IPS-20b (cell line): ENCODE measurements at regions not wholly inside any gene's neighbourhood (a gene's known extent, or its start where the extent isn't known, plus 50 kb on each side); places are given as distances from the start of the nearest gene placed in this dataset.

Experiments
- H3K27ac ChIP-seq: one replicate; pipeline ENCODE4 v1.5.1; 2013; ENCODE audit warnings: low read length
- H3K27me3 ChIP-seq: 2 replicates; pipeline ENCODE4 v1.6.1; 2013; ENCODE audit warnings: mild to moderate bottlenecking, low read length, inconsistent platforms; ENCODE audit not compliant: insufficient read depth
- H3K36me3 ChIP-seq: 2 replicates; pipeline ENCODE4 v1.6.1; 2013; ENCODE audit warnings: low read depth, mild to moderate bottlenecking, inconsistent platforms, low read length, moderate library complexity; ENCODE audit not compliant: insufficient read depth
- H3K4me1 ChIP-seq: 2 replicates; pipeline ENCODE4 v1.6.1; 2013; ENCODE audit warnings: mild to moderate bottlenecking, control low read depth, inconsistent platforms, low read length, moderate library complexity; ENCODE audit not compliant: insufficient read depth
- H3K4me3 ChIP-seq: 2 replicates; pipeline ENCODE4 v1.5.1; 2013; ENCODE audit warnings: mild to moderate bottlenecking, low read length, inconsistent platforms
- H3K9ac ChIP-seq: 2 replicates; pipeline ENCODE4 v1.6.1; 2013; ENCODE audit warnings: low read depth, mild to moderate bottlenecking, inconsistent platforms, low read length, moderate library complexity
- H3K9me3 ChIP-seq: 2 replicates; pipeline ENCODE4 v1.6.1; 2013; ENCODE audit warnings: mild to moderate bottlenecking, low read depth, low read length, inconsistent platforms; ENCODE audit not compliant: insufficient read depth

DNA sequence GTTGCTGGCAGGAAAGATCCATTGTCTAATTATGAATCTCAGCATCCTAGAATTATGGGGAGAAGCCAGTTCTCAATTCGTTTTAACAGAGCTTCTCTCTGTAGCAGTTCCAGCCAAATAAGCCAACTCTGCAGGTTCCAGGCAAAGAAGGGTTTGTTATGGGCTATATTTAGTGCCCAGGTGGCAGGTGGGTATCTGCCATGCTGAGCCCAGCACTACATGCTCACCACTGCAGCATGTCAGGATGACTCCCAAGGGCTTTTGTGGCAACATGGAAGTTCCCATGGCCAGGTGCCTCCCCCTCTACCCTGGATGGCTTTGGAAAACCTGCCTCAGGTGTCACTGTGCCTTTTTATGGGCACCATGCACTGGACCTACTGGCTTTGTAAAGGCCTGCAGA is 74.5 kb upstream of the KCNK12 start:
- H3K9me3 ChIP-seq = no peaks in the 10 kb centered on the region

DNA sequence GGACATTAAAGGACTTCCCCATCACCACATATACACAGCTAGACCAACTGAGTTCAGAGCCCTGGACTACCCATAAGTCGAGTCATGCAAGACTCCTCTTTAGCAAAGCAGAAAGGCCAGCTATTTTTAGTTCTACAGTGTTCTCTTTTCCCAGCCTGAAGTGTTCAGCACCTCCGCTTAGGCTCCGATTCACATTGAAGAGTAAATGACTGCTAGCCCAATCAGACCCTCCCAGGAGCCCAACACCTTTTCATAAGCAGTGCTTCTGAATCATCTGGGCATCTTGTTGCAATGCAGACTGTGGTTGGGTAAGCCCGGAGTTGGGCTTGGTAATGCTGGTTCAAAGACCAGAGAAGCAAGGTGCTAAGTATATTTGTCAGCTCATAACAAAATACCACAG is 73.6 kb upstream of the KCNK12 start:
- H3K4me1 ChIP-seq = peaks cover 1% of the 10 kb centered on the region; the same call in 1 of the 2 replicates

More for the DNA sequence above, 74.5 kb upstream of the KCNK12 start:
- Histone ChIP-seq H3K4me3 (no peak overlapping the region), H3K27ac (no peak overlapping the region), H3K36me3 (no peaks in the 10 kb centered on the region), H3K27me3 (no peaks in the 10 kb centered on the region), H3K4me1 (no peaks in the 10 kb centered on the region; the same call in 1 of the 2 replicates), H3K9ac (no peak overlapping the region)

DNA sequence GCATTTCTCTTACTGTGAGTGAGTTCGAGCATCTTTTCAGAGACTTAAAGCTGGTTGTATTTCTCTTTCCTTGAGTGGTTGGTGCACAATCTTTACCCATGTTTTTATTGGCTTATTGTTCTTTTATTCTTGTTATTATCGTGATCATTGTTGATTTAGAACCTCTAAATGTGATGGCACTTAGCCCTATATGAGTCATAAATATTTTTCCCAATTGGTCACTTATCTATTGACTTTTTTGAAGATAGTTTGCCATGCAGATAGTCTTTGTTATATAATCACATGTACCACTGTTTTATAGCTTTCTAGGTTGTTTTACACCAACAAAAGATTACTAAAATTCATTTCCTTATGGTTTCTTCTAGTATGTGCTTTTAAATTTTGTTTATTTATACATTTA is 70.6 kb upstream of the KCNK12 start:
- H3K27me3 ChIP-seq = no peaks in the 10 kb centered on the region
- no peaks in the 10 kb centered on the region for H3K36me3 ChIP-seq
- no peak overlapping the region for H3K4me3 ChIP-seq
- H3K9me3 ChIP-seq = no peaks in the 10 kb centered on the region
- peaks cover 12% of the 10 kb centered on the region; the same call in 1 of the 2 replicates for H3K4me1 ChIP-seq
- no peak overlapping the region for H3K9ac ChIP-seq
- no peak overlapping the region for H3K27ac ChIP-seq

More for the DNA sequence above, 73.6 kb upstream of the KCNK12 start:
- no peak overlapping the region for H3K9ac ChIP-seq
- H3K27ac ChIP-seq = no peak overlapping the region
- H3K36me3 ChIP-seq = no peaks in the 10 kb centered on the region
- H3K9me3 ChIP-seq = no peaks in the 10 kb centered on the region
- no peak overlapping the region for H3K4me3 ChIP-seq
- H3K27me3 ChIP-seq = no peaks in the 10 kb centered on the region

DNA sequence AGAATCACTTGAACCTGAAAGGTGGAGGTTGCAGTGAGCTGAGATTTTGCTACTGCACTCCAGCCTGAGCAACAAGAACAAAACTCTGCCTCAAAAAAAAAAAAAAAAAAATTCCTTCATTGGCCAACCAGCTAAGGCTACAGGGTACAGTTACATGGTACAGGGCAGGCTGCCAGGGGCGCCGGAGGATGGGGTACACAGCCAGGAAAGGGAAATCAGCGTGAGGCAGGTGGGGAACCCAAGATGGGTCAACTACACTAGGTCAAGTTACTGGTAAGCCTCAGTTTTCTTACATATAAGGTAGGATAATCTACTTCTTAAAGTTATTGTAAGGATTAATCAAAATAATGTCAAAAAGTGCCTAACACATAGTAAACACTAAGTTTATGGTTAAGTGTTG is 69.6 kb upstream of the KCNK12 start:
- Histone ChIP-seq H3K9ac (no peak overlapping the region), H3K9me3 (no peaks in the 10 kb centered on the region), H3K27ac (no peak overlapping the region), H3K27me3 (no peaks in the 10 kb centered on the region), H3K4me3 (no peak overlapping the region), H3K4me1 (peaks cover 22% of the 10 kb centered on the region; the same call in 1 of the 2 replicates), H3K36me3 (no peaks in the 10 kb centered on the region)

DNA sequence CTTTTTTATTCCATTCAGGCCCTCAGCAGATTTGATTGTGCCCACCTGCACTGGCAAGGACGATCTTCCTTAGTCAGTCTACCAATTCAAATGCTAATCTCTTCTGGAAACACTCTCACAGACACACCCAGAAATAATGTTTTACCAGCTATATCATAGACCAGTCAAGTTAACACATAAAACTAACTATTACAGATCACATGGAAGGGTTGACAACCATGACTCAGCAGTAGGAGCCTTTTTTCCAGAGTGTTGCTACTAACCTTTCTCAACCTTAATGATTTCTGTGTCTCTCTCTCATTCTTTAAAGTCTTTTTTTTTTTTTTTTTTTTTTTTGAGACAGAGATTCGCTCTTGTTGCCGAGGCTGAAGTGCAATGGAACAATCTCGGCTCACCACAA is 68.7 kb upstream of the KCNK12 start:
- Histone ChIP-seq H3K9ac (no peak overlapping the region), H3K4me1 (peaks cover 22% of the 10 kb centered on the region; the same call in 1 of the 2 replicates), H3K4me3 (no peak overlapping the region), H3K36me3 (no peaks in the 10 kb centered on the region), H3K9me3 (no peaks in the 10 kb centered on the region), H3K27me3 (no peaks in the 10 kb centered on the region), H3K27ac (no peak overlapping the region)

DNA sequence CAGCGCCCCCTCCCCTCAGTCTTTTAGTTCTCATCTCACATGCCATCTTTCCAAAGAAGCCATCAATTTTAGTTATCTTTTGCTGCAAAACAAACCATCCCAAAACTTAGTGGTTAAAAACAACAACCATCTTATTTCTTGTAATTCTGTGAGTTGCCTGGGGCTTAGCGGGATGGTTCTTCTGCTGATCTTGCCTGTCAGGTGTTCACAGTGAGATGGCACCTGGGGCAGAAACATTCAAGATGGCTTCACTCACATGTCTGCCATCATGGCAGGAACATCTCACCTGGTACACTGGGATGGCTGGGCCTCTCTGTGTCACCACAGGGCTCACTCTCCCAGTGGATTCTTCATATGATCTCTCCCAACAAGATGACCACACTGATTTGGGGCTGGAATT is 67.6 kb upstream of the KCNK12 start:
- Histone ChIP-seq H3K27ac (no peak overlapping the region), H3K4me1 (peaks cover 22% of the 10 kb centered on the region; the same call in 1 of the 2 replicates), H3K36me3 (no peaks in the 10 kb centered on the region), H3K27me3 (no peaks in the 10 kb centered on the region), H3K4me3 (no peak overlapping the region), H3K9me3 (no peaks in the 10 kb centered on the region), H3K9ac (no peak overlapping the region)

DNA sequence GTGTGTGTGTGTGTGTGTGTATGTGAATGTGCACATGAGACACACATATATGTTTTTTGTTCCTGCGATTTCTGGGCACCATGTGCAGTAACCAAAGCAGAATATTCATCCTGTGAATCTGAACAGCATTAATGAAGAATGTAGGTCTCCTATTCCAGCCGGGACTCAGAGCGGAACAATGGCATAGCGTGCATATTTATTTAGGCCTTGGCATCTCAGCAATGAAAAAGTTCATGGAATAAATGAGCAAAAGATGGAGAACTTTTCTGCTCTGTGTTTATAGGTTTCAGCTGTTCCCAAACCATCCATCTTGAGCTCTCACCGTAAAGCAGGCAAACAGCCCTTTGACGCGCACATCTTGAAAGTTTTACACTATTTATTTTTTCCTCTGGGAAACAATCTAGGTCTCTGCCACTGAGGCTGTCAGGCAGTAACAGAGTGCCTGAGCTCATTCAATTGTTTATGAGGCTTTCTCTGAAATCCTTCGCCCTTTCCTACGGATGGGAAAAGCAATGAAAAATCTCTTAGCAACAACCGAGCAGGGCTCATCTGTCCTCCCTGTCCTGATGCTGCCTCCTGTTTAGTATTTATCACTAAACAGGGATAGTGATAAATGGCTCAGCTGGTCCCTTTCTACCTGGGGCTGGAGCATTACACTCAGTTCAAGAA is 65.9 kb upstream of the KCNK12 start:
- Histone ChIP-seq H3K9ac (no peak overlapping the region), H3K4me3 (peak overlapping the region; percentile 17), H3K36me3 (no peaks in the 10 kb centered on the region), H3K27me3 (no peaks in the 10 kb centered on the region), H3K27ac (no peak overlapping the region), H3K9me3 (no peaks in the 10 kb centered on the region), H3K4me1 (peaks cover 25% of the 10 kb centered on the region; the same call in 1 of the 2 replicates)

DNA sequence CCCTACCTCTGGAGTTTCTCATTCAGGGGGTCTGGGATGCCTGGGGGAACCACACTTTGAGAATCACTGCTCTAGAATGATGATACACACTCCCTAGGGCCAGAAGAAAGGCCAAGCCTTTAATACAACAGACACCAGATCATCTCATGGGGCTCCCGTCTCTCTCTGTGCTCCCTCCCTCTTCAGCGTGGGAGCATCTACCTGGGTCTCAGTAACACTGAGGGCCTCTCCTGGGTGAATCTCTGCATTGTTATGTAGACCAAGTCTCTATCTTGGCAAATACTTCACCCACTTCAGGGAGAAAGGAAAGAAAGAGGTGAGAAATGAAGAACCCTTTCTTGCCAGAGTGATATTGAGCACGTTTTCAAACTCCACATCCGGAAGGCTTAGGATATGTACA is 65.4 kb upstream of the KCNK12 start:
- Histone ChIP-seq H3K27me3 (no peaks in the 10 kb centered on the region), H3K9ac (no peak overlapping the region), H3K36me3 (no peaks in the 10 kb centered on the region), H3K4me1 (peaks cover 25% of the 10 kb centered on the region; the same call in 1 of the 2 replicates), H3K9me3 (no peaks in the 10 kb centered on the region), H3K27ac (no peak overlapping the region), H3K4me3 (peak overlapping the region; percentile 17)

DNA sequence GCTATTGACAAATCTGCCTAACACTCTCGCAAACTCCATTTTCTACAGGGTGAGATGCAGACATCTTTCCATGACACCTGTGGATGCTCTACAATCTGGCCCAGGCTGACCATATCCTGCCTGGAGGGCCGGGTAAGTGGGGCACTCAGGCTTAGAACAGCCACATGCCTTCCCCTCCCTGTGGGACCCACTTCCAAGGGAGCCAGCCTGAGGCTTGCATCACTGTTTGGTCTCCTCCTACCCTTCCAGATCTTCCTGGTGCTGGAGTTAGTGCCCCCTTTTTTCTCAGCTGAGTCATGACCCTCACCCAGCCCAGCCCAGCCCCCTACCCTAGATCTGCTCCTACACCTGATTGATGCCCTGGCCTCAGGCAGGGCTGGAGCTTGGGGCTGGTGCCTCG is 62.0 kb upstream of the KCNK12 start:
- no peak overlapping the region for H3K9ac ChIP-seq
- H3K27ac ChIP-seq = no peak overlapping the region
- no peaks in the 10 kb centered on the region for H3K27me3 ChIP-seq
- no peak overlapping the region for H3K4me3 ChIP-seq
- H3K36me3 ChIP-seq = no peaks in the 10 kb centered on the region
- H3K4me1 ChIP-seq = peaks cover 22% of the 10 kb centered on the region; the same call in 1 of the 2 replicates
- H3K9me3 ChIP-seq = no peaks in the 10 kb centered on the region

DNA sequence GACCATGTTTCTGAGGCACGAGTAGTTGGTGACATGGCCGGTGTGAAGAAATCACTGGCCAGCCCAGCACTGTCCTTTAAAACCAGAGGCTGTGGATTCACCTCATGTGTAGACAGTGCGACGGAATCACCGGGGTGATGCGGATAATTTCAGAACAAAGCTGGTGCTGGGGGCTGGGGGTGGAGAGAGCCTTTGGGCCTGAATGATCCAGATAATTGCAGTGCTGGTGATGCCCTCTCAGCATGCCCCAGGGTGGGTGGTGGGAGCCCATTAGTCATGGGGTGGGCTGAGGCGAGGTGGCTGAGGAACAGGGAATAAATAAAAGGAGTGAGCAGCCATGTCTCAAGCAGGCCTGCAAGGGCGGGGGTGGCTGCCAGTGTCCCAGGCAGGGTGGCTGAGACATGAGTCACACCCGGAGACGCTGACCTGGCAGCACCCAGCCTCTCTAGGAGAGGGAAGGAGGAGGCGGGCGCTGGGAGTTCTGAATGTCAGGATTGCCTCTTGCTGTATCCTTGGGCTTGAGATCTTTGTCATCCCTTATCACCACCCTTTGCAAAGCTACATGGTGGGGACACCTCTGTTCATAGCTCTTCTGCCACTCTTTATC is 61.1 kb upstream of the KCNK12 start:
- H3K36me3 ChIP-seq = no peaks in the 10 kb centered on the region
- H3K4me1 ChIP-seq = peaks cover 17% of the 10 kb centered on the region; the same call in 1 of the 2 replicates
- H3K27me3 ChIP-seq = no peaks in the 10 kb centered on the region
- no peaks in the 10 kb centered on the region for H3K9me3 ChIP-seq
- H3K9ac ChIP-seq = no peak overlapping the region
- no peak overlapping the region for H3K4me3 ChIP-seq
- H3K27ac ChIP-seq = no peak overlapping the region

DNA sequence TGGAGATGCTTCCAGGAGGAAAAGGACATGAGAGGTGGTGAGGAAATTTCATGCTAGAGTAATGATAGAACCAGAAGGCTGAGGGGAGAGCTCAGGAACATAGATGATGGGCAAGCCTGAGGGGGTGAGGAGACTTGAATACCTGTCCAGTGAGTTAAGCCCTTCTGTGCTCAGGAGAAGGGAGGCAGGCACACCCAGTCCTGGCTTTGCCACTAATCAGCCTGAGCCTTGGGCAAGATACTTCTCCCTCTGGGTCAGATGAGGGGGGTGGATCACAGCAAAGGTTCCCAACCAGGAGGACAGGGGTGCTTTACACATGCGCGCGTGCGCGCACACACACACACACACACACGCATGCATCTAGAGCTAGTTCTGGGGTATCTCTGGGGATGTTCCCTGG is 60.5 kb upstream of the KCNK12 start:
- H3K27ac ChIP-seq = no peak overlapping the region
- H3K9me3 ChIP-seq = no peaks in the 10 kb centered on the region
- no peaks in the 10 kb centered on the region for H3K36me3 ChIP-seq
- no peaks in the 10 kb centered on the region for H3K27me3 ChIP-seq
- no peak overlapping the region for H3K9ac ChIP-seq
- peaks cover 12% of the 10 kb centered on the region; the same call in 1 of the 2 replicates for H3K4me1 ChIP-seq
- H3K4me3 ChIP-seq = no peak overlapping the region
